WERI-Rb-1 (cell line): ENCODE measurements at regions not wholly inside any gene's neighbourhood (a gene's known extent, or its start where the extent isn't known, plus 50 kb on each side); places are given as distances from the start of the nearest gene placed in this dataset.

Experiments
- DNase-seq: peaks from one replicate; pipeline ENCODE4 v3.0.0-alpha.2; 2020
- H3K27ac ChIP-seq: fragments of 250-450 bp; sonication (Bioruptor Pico); 2 replicates; pipeline ENCODE4 v1.5.1; 2020; ENCODE audit warnings: mild to moderate bottlenecking, moderate library complexity
- H3K27me3 ChIP-seq: fragments of 250-450 bp; sonication (Bioruptor Pico); 2 replicates; pipeline ENCODE4 v1.5.1; 2021; ENCODE audit warnings: mild to moderate bottlenecking, low read depth, moderate library complexity; ENCODE audit not compliant: insufficient read depth, severe bottlenecking
- H3K36me3 ChIP-seq: fragments of 250-450 bp; sonication (Bioruptor Pico); 2 replicates; pipeline ENCODE4 v1.5.1; 2020; ENCODE audit warnings: mild to moderate bottlenecking, moderate library complexity
- H3K4me3 ChIP-seq: 2 replicates; pipeline ENCODE4 v1.5.1; 2011; ENCODE audit warnings: low read depth, mild to moderate bottlenecking, control low read depth, low read length
- H3K9me3 ChIP-seq: fragments of 250-450 bp; sonication (Bioruptor Pico); 2 replicates; pipeline ENCODE4 v1.5.1; 2021; ENCODE audit warnings: mild to moderate bottlenecking, moderate library complexity; ENCODE audit not compliant: severe bottlenecking
- CTCF ChIP-seq: IDR thresholded peaks from 2 replicates; pipeline ENCODE4 v1.5.1; 2011; ENCODE audit warnings: low read depth, mild to moderate bottlenecking, control low read depth, inconsistent platforms, low read length

DNA sequence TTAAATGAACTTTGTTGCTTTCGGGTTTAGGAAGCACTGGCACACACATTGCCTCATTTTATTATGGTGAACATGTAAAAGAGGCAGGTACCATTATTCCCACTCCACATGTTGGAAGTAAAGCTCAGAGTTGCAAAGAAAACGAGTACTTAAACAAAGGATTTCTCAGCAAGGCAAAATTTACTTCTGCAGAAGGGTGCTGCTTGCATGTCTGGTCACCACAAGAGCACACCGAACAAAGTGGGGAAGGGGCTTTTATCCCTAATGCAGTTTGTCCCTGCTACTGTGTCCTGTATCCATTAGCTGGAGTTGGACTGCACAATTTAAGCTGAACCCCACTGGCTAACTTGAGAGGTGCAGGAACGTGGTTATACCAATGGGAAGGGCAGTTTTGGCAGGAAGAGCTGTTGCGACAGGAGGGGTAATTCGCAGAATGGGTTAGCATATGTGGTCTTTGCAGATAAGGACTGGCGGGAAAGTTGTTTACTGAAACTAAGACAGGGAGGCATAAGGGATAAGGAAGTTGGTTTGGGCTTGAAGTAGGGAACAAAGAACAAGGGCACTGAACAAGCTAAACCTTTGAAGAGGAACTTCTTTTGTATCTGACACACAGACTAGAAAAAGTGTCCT is 545.5 kb downstream of the UQCRFS1 start:
- Histone ChIP-seq H3K9me3 (peaks cover 16% of the 10 kb centered on the region), H3K27ac (no peak overlapping the region), H3K27me3 (peaks cover 44% of the 10 kb centered on the region), H3K36me3 (no peaks in the 10 kb centered on the region), H3K4me3 (no peak overlapping the region)
- DNase-seq: no peak
- TF ChIP-seq CTCF: no peak

DNA sequence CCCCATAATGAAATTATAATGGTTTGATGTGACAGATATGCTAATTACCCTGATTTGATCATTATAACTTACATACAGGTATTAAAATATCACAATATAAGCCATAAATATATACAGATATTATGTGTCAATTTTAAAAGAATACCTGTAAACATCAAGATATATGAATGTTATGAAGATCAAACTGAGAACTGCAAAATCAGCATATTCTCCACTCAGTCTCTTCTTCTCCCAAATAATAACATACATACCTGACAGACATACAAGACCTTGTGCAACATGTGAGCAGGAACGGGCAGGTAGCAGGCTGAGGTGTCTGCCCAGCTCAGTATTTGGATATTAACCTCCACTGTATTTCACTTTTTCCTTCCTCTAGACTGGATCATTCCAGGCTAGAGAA is 547.2 kb downstream of the UQCRFS1 start:
- Histone ChIP-seq H3K27me3 (peaks cover 49% of the 10 kb centered on the region), H3K36me3 (no peaks in the 10 kb centered on the region), H3K4me3 (no peak overlapping the region), H3K9me3 (peaks cover 16% of the 10 kb centered on the region), H3K27ac (no peak overlapping the region)
- DNase-seq: no peak
- TF ChIP-seq CTCF: no peak

DNA sequence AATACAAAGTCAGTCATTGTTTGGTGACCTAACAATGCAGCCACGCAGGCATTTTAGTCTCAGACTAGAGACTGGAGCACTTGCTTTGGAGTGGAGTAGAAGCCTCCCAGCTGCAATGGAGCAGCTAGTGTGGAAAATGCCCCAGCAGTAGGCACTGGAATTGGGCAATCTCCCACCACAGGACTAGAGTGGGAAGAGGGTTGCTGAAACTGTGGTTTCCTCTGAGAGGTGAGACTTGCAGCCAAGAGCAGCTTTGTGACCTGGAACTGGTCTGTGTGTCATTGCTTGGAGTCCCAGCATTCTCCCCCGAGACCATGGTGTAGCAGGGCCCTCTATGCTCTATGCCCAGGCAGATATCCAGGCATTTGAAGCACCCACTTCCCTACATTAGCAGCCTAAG is 556.3 kb downstream of the UQCRFS1 start:
- Histone ChIP-seq H3K4me3 (no peak overlapping the region), H3K27ac (no peak overlapping the region), H3K9me3 (peaks cover 10% of the 10 kb centered on the region), H3K27me3 (peaks cover 40% of the 10 kb centered on the region), H3K36me3 (no peaks in the 10 kb centered on the region)
- DNase-seq: no peak
- TF ChIP-seq CTCF: no peak

- peaks cover 55% of the 10 kb centered on the region for H3K27me3 ChIP-seq
- TF ChIP-seq CTCF: no peak
- H3K9me3 ChIP-seq: peaks cover 10% of the 10 kb centered on the region
- DNase-seq: no peak
- H3K4me3 ChIP-seq: no peak overlapping the region
- H3K27ac ChIP-seq: no peak overlapping the region
- H3K36me3 ChIP-seq: no peaks in the 10 kb centered on the region
Observed at GRCh38 chr19:28655054-28655453, 557.9 kb downstream of the UQCRFS1 start.

DNA sequence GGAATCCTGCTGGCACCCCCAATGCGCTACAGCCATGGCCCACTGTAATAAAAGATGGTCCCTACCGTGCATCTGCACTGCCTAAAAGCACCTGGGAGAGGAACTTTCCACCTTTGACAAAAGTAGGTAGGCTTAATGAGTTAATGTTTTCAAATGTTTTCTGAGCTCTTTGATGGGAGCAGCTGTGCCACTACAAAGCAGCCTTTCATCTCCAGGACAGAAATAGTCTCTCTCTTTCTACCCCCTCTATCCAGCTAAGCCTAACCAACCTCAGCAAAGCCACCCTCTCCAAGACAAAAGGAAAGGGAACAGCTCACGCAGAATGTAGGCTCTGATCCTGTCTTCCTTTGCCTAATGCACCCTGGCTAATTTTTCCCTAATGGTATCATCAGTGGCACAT is 560.2 kb downstream of the UQCRFS1 start:
- Histone ChIP-seq H3K27ac (no peak overlapping the region), H3K36me3 (no peaks in the 10 kb centered on the region), H3K9me3 (no peaks in the 10 kb centered on the region), H3K4me3 (no peak overlapping the region), H3K27me3 (peaks cover 74% of the 10 kb centered on the region)
- no peak for DNase-seq
- TF ChIP-seq CTCF: no peak

DNA sequence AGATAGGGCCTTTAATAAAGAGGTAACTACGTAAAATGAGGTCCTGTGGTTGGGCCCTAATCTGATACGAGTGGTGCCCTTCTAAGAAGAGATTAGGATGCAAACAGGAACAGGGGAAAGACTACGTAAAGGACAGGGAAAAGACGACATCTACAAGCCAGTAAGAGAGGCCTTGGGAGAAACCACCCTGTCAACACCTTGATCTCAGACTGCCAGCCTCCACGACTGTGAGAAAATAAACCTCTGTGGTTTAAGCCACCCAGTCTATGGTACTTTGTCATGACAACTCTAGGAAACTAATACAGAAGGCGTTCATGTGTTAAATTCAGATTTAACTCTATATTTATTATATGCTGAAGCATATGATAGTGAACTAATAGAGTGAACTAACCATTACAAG is 566.3 kb downstream of the UQCRFS1 start:
- H3K4me3 ChIP-seq: no peak overlapping the region
- no peaks in the 10 kb centered on the region for H3K36me3 ChIP-seq
- no peak for DNase-seq
- no peaks in the 10 kb centered on the region for H3K9me3 ChIP-seq
- no peak for TF ChIP-seq CTCF
- peaks cover 92% of the 10 kb centered on the region for H3K27me3 ChIP-seq
- H3K27ac ChIP-seq: no peak overlapping the region
